Adrenal gland (tissue), 5 donors: ENCODE measurements at regions not wholly inside any gene's neighbourhood (a gene's known extent, or its start where the extent isn't known, plus 50 kb on each side); places are given as distances from the start of the nearest gene placed in this dataset.

Experiments
- CTCF ChIP-seq, 6 experiments: fragments of 450-650 bp in 4 of 6; fragments of 200-600 bp in 2 of 6; sonication (generic) in 1 of 6; IDR thresholded peaks; 1 replicate in 5 of 6; 2 replicates in 1 of 6; pipeline versions ENCODE4 v1.5.1 to v1.8.0; 2016 to 2021; ENCODE audit warnings: antibody characterized with exemption in 6 of 6, mild to moderate bottlenecking in 2 of 6, moderate library complexity in 1 of 6
- POLR2A ChIP-seq, 2 donors: fragments of 450-650 bp; IDR thresholded peaks; one replicate each; pipeline ENCODE4 v1.6.1; 2017; ENCODE audit warnings: antibody characterized with exemption in 2 of 2, mild to moderate bottlenecking in 2 of 2, moderate library complexity in 1 of 2
- donor health status: DM: no; HTN: no; CAD: no.

- TF ChIP-seq CTCF (IDR thresholded peaks at IDR 0.05) (no peak), POLR2A (IDR thresholded peaks at IDR 0.05) (no peak)
Observed at GRCh38 chr9:95764533-95765319, 110.8 kb upstream of the ERCC6L2 start.
